GM18520 (cell line): ENCODE measurements at regions not wholly inside any gene's neighbourhood (a gene's known extent, or its start where the extent isn't known, plus 50 kb on each side); places are given as distances from the start of the nearest gene placed in this dataset.
"Not testable (repeated sequence)": the region's sequence is repeated elsewhere in the genome, so short reads cannot be mapped to it uniquely, and the experiment has no call there.

Experiments
- ATAC-seq: cut with Tn5 transposase; IDR thresholded peaks from one replicate; pipeline ENCODE4 v1.9.1; 2021; ENCODE audit not compliant: unreplicated experiment

DNA sequence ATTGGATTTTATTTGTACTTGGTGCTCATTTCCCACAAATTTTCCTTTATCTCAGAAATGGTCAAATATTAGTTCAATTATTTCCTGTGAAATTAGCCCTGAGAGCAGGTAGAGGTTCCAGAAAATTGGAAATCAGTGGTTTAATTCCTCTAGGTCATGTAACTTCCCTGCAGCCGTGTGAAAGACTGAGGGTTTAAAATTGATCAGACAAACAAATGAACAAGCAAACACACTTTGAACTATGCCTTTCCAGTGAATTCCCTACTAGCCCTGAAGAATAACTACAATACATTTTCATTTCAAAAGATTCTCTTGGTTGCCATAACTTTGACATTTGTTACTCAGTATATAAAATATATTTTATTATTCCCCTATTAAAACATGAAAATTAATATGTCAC lies 1116.7 kb downstream of the REEP3 start:
- ATAC-seq = no peak

DNA sequence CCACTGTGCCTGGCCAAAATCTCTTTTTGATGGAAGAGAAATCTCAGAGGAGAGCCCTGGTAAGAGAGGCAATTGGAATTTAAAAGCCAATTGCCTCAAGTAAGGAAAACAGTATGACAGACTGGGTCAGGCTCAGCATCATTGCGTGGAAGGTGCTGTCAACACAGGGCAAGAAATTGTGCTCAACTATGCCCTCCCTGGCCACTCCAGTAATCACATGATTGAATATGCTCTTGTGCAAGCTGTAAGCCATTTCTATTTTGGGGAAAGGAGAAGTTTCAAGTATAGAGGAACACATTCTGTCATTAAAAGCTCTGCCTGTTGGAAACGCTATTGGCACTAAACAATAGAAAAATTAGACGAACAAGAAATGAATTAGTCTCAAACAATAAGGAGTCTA lies 1127.7 kb downstream of the REEP3 start:
- ATAC-seq = no peak

DNA sequence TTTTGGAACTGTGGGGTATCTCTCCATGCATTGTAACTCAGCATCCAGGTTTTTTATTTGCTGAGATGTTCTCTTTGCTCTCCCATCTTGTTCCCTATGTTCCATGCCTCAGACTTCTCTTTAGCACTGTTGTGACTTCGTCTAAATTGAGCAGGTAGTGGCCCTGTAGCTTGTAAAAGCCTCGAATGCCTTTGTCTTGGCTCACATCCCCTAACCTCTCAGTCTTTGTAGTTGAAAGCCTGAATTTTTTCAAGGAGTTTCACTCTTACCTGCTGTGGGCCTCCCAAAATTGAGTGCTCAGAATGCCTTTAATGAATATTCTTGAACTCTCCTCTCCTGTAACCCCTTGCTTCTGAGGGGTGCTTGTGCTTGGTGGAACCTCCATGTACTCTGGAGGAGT lies 1137.3 kb downstream of the REEP3 start:
- no peak for ATAC-seq

DNA sequence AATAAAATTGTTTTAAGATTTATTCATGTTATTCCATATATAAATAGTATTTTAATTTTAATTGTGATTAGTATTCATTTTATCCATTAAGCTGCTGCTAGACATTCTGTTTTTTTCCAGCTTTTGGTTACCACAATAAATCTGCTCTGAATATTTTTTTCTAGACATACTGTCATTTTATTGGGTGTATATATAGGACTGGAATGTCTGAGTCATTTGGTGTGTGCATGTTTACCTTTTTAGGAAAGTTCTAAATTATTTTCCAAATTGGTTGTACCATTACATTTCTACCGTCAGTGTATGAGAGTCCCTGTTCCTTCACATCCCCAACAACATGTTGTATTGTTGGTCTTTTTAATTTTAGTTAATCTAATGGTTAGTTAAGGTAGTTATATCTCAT lies 1138.1 kb downstream of the REEP3 start:
- no peak for ATAC-seq

DNA sequence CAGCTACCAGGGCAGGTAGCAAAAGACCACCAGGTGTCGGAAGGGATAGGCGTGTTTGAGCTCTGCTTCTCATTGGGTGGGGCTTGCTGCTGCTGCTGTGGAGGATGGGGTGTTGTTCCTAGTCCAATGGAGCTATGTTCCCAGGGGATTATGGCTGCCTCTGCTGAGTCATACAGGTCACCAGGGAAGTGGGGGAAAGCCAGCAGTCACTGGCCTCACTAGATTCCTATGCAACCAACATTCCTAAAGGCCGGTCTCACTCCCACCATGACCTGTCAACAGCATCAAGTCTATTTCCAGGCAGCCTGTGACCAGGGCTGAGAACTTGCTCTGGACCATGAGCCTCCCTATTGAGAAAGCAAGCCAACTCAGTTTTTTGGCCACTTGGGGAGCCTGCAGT lies 1160.8 kb downstream of the REEP3 start:
- ATAC-seq = no peak

DNA sequence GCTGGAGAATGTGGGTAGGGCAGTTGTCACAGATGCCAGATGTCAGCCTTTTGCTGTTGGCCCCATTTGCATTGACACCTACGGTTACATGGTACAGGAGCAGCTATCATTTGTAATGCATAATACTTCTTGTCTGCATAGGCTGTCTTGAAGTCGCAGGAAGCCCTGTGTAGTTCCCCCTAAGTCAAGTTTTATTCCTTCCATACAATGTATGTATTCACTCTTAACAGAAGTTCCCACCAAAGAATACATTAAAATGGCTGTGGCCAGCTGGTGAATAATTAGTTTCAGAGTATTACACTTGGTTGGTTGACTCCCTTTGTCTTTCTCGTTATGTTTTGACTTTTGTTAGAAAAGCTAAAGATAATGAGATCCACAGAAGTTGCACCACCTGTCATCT lies 1169.0 kb downstream of the REEP3 start:
- no peak for ATAC-seq

DNA sequence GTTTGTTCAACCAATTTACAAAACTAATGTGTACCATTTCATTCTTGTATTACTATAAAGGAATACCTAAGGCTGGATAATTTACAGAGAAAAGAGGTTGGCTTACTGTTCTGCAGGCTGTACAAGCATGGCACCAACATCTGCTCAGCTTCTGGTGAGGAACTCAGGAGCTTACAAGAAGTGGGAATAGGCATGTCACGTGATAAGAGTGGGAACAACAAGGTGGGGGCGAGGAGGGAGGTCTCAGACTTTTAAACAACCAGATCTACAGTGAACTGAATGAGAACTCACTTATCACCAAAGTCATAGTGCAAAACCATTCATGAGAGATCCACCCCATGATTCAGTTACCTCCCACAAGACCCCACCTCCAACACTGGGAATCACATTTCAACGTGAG lies 1178.0 kb downstream of the REEP3 start:
- no peak for ATAC-seq

DNA sequence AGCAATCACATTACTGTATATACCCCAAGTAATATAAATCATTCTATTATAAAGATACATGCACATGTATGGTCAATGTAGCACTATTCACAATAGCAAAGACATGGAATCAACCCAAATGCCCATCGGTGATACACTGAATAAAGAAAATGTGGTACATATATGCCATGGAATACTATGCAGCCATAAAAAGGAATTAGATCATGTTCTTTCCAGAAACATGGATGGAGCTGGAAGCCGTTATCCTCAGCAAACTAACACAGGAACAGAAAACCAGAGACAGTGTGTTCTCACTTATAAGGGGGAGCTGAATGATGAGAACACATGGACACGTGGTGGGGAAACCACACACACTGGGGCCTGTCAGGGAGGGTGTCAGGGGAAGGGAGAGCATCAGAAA lies 1180.9 kb downstream of the REEP3 start:
- ATAC-seq = not testable (repeated sequence)

DNA sequence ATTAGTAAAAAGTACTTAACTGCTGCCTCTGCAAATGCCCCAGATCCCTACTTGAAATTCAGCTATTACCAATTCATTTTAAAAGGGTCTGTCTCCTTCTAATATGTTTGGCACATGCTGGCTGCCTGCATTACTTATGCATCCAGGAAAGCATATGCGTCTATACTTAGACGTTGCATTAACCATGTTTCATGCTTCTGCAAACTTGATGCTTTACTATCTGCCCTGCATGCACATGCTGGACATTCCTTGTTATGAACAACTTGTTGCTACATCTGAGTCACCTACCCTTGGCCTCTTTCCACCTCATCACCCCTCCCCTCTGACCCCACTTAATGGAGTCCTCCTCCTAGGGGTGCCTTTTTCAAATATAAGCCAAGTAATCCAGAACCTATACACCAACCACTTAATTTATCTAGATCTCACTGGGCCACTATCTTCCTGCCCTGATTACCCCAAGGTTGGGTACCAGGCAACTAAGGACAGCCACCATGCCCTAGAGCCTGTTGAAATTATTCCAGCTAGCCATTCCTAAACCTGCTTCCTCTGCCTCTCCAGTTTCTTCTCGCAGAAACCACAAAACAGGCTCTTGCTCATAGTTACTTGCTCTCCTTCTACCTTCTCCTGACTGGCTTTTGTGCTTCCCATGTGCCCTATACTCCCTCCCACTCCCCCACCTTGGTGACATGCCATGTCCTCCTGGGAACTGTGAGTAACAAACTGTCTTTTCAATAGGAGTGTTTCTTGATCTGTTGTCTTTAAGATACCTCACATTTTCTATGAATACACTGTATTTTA lies 1187.9 kb downstream of the REEP3 start:
- ATAC-seq = no peak

DNA sequence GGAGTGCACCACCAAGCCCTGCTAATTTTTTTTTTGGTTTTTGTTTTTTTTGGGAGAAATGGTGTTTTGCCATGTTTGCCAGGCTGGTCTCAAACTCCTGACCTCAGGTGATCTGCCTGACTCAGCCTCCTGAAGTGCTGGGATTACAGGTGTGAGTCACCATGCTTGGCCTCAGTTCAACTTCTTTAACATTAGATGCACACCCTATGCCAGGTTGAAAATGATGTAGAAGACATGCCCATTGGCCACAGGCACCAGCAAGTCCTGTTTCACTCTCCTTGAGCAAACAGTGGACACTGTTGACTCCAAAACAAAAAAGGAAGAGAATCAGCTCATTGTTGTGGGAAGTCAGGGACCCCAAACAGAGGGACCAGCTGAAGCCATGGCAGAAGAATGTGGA lies 1205.3 kb downstream of the REEP3 start:
- no peak for ATAC-seq

DNA sequence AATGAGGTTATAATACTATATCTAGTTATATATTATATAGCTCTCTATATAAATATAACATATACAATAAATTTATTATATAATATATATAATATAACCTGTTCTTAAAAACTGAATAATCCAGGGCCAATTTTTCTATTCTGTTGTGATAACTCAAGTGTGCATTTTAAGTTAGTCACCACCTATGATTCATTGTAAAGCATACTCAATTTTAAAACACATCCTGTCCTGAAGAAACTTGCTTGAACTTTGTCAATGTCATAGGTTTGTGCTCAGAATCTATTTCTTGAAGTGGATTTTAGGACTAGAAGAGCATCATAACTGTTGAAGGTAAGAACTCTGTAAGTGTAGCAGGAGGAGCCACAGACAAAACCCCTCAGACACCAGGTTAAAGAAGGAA lies 1209.8 kb downstream of the REEP3 start:
- no peak for ATAC-seq

DNA sequence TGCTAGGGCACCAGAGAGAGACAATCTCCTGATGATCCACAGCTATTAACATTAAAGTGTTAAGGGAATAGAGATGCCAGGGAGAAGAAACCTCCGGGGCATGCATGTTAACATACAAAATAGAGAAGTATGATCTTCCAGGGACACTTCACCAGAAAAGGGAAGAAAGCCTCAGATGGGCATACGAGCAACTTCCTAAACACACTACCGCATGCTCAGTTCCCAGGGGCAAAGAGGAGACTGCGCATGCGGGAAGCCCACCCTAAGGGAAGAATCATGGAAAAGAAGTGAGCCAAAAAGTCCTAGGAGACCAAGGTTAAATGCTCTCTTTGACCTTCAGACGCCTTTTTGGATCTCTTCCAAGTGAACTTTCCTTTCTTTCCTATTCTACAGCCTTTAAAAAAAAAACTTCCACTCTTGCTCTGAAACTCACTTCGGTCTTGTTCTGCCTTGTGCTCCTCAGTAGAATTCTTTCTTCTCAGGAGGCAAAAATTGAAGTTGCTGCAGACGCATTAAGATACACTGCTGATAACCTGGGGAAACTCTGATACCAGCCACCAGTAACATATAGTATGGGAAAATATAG lies 1211.3 kb downstream of the REEP3 start:
- ATAC-seq = no peak

DNA sequence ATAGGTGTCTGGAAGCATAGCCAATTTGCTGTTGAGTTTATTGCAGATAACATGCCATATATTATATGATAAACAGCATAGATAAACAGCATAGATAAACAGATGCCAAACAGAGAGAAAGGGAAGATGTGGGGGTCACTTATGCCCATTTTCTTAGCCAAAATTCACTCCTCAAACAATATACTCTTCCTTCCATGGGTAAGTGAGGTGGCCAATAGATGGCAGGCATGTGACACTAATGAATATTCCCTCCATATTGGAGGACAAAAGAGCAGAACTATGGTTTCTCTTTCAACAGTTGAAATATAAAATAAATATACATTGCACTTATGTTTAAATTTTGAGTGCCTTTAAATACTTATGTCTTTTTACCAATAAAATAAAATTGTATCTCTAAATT lies 1212.8 kb downstream of the REEP3 start:
- no peak for ATAC-seq

DNA sequence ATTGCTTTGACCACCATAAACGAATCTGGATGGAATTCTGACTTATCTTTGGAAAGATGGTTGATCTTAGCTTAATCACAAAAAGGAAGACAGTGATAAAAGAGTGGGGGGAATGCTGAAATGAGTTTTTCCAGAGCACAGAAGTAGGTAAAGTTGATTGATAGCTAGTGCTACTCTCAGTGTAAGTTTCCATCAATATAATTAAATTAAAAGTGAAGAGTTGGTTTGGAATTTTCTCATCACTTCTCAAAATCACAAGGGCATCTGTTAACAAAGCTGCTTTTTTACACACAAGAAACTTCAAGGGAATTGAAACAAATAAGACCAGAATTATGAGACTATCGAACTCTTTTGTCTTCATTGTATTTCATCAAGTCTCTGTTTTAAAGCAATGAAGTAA lies 1217.3 kb downstream of the REEP3 start:
- ATAC-seq = no peak

DNA sequence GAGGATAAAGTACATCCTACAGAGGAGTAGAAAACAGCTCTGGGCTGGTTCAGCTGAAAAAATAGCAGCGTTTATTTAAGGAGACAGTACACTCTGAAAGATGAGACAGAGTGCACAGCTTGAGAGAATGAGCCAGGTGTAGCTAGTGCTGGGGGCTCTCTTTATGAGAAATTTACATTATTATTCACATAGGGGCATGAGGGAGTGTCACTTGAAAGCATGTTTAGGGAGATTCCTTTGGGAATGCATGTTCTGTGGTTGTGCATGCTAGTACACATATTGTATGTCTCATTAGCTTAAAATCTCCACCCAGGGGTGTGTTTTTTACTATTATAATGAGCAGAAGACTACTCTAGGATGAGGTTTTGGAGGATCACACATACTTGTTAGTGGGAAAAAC lies 1224.4 kb downstream of the REEP3 start:
- no peak for ATAC-seq

DNA sequence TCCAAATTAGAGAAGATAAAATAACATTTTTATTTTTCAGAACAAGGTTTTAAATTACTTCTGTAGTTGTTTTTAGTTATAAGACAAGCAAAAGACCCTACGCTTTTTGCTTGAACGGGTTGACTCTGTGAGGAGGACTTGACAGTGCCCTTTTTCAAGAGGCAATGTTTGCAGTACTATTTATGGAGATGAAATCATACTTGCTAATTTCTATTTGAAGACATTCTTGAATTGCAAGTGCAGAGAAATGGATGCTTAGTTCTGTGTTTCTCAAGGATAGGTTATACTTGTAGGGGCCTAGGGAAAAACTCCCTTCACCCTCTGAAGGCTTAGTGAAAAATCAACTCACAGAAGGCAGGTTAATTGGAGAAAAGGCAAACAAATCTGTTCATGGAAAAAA lies 1229.5 kb downstream of the REEP3 start:
- no peak for ATAC-seq

DNA sequence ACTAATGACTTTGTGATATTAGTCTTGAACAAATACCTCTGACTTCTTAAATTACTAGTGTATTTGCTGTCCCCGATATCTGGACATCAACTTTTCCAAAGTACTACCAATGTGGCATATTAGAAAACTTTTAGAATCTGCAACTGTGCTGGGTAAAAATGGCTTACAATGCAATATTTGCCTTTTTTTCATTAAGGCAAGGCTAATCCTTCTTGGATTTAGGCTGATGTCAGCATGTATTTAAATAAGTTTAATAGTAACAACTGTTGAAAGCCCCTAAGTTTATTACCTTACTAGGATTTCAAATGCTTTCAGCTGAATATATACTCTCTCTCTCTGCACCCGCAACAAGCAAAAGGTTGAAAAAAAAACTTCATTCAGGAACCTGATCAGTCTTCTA lies 1232.3 kb downstream of the REEP3 start:
- no peak for ATAC-seq

DNA sequence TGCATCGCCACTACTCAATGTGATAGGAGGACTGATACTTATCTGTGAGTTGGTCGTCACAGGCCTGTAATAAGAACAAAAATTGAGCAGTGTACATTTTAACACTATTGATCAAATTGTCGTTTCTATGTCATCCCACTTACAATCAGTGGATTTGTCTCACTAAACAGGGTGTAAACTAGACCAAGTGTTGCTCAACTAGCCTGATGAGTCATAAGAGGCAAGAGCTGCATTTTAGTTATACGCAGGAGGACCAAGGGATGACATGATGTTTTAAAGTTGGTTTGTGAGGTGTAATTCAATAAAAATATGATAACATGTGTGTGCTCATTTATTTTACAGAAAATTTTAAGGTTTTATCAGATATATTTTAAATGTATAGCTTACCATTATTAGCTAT lies 1239.2 kb downstream of the REEP3 start:
- ATAC-seq = no peak

DNA sequence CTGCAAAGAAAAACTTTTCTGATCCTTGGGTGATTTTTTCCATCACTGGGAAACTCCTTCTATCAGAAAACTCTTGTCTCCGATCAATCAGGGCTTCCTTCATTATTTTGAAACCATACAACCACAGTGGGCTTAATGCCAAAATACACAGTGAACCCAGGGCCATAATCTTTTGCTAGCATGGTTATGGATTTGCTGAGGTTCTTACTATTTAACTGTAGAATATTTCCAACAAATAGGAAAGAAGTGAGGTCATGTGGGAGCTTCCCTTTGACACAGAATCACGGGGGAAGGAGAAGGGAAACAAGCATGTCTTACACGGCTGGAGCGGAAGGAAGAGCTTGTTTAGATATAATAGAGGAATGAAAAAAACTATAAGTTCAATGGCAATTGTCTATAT lies 1241.7 kb downstream of the REEP3 start:
- no peak for ATAC-seq

DNA sequence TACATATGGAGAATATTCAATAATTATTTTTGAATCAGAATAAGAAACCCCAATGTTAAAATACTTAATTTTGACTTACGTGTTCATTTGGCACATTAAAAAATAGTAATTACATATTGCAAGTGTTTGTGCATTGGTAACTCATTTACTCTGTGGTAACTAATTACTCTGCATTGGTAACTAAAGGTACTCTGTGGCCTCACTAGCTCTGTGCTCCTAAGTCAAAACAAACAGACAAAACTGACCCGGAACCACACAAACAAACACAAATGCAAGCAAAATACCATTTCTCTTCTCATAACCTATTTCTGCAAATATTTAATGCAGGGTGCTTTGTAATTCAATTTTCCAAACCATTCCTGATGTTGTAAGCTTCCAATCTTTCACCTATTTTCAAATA lies 1244.3 kb downstream of the REEP3 start:
- no peak for ATAC-seq

DNA sequence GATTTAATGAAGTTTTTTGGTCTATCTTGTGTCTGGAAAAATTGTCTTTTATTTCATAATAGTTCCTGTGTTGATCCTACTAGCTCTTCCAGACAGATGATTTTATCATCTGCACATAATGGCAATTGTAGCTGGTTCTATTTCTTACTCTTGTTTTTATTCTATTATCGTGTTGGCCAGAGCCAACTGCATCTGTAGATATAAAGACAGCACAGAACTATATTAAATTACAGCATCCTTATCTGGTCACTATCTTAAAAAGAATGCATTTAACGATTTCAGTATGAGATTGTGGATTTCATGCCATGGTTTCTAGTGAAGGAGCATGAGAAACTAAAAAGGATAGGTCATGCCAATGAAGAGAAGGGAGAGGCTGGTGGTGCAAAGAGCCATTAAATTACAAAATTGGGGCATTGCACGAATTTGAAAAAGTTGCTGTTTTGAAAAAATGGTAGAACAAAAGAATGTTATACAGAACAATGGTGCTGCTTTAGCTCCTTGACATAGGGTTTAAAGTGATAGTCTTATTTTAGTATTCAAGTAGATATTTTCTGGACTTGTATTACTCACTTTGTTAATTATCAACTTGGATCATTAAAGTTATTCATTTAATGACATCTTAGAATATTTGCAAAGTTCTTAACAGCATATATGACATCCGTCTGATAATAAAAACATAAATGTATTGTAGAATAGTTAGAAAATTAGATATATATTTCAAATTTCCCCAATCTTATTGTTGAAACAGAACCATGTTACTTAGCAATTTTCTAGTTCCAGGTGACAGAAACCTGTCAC lies 1250.3 kb downstream of the REEP3 start:
- ATAC-seq = no peak

DNA sequence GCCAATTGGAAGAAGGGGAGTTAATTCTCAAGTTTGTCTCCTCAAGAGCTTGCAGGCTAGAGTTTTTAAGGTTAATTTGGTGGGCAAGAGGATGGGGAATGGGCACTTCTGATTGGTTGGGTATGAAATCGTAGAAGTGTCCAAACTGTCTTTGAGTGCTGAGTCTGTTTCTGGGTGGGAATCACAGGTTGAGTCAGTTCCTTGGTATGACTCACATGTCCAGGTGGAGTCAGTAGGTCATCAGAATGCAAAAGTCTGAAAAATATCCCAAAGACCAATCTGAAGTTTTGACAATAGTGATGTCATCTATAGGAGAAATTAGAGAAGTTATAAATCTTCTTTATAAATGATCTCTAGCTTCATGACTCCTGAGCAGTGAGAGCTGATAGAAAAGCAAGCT lies 1252.2 kb downstream of the REEP3 start:
- ATAC-seq = no peak
